SK-N-MC (cell line): ENCODE measurements at regions not wholly inside any gene's neighbourhood (a gene's known extent, or its start where the extent isn't known, plus 50 kb on each side); places are given as distances from the start of the nearest gene placed in this dataset.

ENCODE experiments used
- EZH2 ChIP-seq: fragments of 200-600 bp; sonication (generic); IDR thresholded peaks from one replicate; pipeline ENCODE4 v1.6.1; 2017; ENCODE audit warnings: antibody characterized with exemption
- POLR2AphosphoS5 ChIP-seq: IDR thresholded peaks from 2 replicates; pipeline ENCODE4 v1.6.1; 2012; ENCODE audit warnings: mild to moderate bottlenecking, low read depth, low read length, borderline replicate concordance

DNA sequence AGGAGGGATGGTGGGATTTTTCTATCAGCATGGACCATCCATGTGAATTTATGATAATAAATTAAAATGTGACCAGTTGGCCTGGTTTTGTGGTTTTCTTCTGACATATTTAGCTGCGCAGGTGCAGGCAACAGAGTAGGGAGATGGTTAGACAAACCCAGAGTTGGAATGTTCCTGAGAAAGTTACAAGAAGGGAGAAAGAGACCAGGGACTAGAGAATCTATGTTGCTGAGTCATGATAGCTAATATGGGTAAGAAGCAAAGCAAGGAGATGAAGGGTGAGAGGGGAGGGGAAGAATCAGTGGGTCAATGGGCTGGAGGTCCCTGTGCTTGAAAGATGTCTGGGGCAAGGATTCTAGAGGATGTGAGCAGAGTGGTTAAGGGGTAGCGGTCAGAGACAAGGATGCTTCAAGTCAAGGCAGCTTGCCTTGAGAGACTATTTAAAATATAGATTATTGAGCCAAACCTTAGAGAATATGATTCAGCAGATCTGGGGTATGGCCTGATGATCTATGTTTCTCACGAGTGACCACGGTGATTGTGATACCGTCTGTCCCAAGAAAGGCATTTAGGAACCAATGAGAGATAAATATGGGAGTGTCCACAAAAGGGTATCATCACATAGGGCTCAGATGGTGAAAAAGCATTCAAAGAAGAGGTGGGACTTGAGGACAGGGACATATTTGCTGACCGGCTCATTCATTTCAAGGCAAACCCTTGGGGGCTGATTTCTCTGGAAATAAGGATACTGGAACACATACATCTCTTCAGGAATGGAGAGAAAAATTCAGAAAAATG is 219.7 kb upstream of the PLD5 start:
- TF ChIP-seq EZH2 (no peak), POLR2AphosphoS5 (no peak)
